Osteoblast (primary cell): ENCODE measurements at regions not wholly inside any gene's neighbourhood (a gene's known extent, or its start where the extent isn't known, plus 50 kb on each side); places are given as distances from the start of the nearest gene placed in this dataset.

ENCODE experiments used
- DNase-seq: peaks from one replicate; pipeline ENCODE4 v3.0.0; 2011; ENCODE audit warnings: low spot score, mixed read lengths; ENCODE audit not compliant: insufficient read length; ENCODE audit errors: missing footprints
- H2AFZ ChIP-seq: 2 replicates; pipeline ENCODE4 v1.6.0; 2011; ENCODE audit warnings: mild to moderate bottlenecking, low read length
- H3K27ac ChIP-seq: 2 replicates; pipeline ENCODE4 v1.5.1; 2011; ENCODE audit warnings: mild to moderate bottlenecking, low read depth, low read length, moderate library complexity
- H3K27me3 ChIP-seq: 2 replicates; pipeline ENCODE4 v1.6.0; 2012; ENCODE audit warnings: mild to moderate bottlenecking, control low read depth, inconsistent platforms, low read length, moderate library complexity; ENCODE audit not compliant: insufficient read depth
- H3K36me3 ChIP-seq: 2 replicates; pipeline ENCODE4 v1.5.1; 2011; ENCODE audit warnings: mild to moderate bottlenecking, low read length, control low read depth, moderate library complexity; ENCODE audit not compliant: insufficient read depth
- H3K4me1 ChIP-seq: 2 replicates; pipeline ENCODE4 v1.5.1; 2011; ENCODE audit warnings: mild to moderate bottlenecking, low read length, control low read depth, moderate library complexity; ENCODE audit not compliant: insufficient read depth
- H3K4me2 ChIP-seq: 2 replicates; pipeline ENCODE4 v1.6.0; 2011; ENCODE audit warnings: mild to moderate bottlenecking, low read length; ENCODE audit not compliant: insufficient read depth
- H3K4me3 ChIP-seq: fragments of 200-600 bp; sonication (generic); 3 replicates; pipeline ENCODE4 v1.5.1; 2012; ENCODE audit warnings: mild to moderate bottlenecking, low read length, inconsistent platforms; ENCODE audit not compliant: insufficient read depth
- H3K79me2 ChIP-seq: 2 replicates; pipeline ENCODE4 v1.6.0; 2012; ENCODE audit warnings: mild to moderate bottlenecking, low read length, control low read depth, inconsistent platforms; ENCODE audit not compliant: insufficient read depth
- H3K9me3 ChIP-seq: 2 replicates; pipeline ENCODE4 v1.5.1; 2011; ENCODE audit warnings: low read depth, low read length, control low read depth
- H4K20me1 ChIP-seq: 2 replicates; pipeline ENCODE4 v1.6.0; 2012; ENCODE audit warnings: mild to moderate bottlenecking, low read length, control low read depth; ENCODE audit not compliant: insufficient read depth
- CTCF ChIP-seq: IDR thresholded peaks from 2 replicates; pipeline ENCODE4 v1.5.1; 2011; ENCODE audit warnings: mild to moderate bottlenecking, low read depth, low read length, moderate library complexity; ENCODE audit errors: extremely low read depth

- Histone ChIP-seq H3K9me3 (no peaks in the 10 kb centered on the region), H3K4me2 (no peak overlapping the region), H3K79me2 (no peaks in the 10 kb centered on the region), H3K36me3 (no peaks in the 10 kb centered on the region), H3K27me3 (peaks cover 12% of the 10 kb centered on the region), H3K4me1 (peaks cover 9% of the 10 kb centered on the region), H4K20me1 (no peaks in the 10 kb centered on the region), H3K27ac (no peak overlapping the region), H3K4me3 (no peak overlapping the region), H2AFZ (no peak overlapping the region)
- no peak for DNase-seq
- no peak for TF ChIP-seq CTCF
Measured at GRCh38 chr11:130804306-130805076, 111.8 kb downstream of the SNX19 start.

- Histone ChIP-seq H3K27me3 (peaks cover 12% of the 10 kb centered on the region), H3K9me3 (no peaks in the 10 kb centered on the region), H3K4me2 (no peak overlapping the region), H3K79me2 (no peaks in the 10 kb centered on the region), H3K4me3 (no peak overlapping the region), H4K20me1 (no peaks in the 10 kb centered on the region), H3K27ac (no peak overlapping the region), H3K4me1 (peaks cover 4% of the 10 kb centered on the region), H3K36me3 (no peaks in the 10 kb centered on the region), H2AFZ (no peak overlapping the region)
- TF ChIP-seq CTCF = no peak
- no peak for DNase-seq
Measured at GRCh38 chr11:130806746-130807145, 109.5 kb downstream of the SNX19 start.

GRCh38 chr11:130808541-130808940 is 107.7 kb downstream of the SNX19 start:
- TF ChIP-seq CTCF = no peak
- no peaks in the 10 kb centered on the region for H3K9me3 ChIP-seq
- H3K36me3 ChIP-seq = no peaks in the 10 kb centered on the region
- H3K4me3 ChIP-seq = no peak overlapping the region
- H3K4me2 ChIP-seq = no peak overlapping the region
- H3K4me1 ChIP-seq = no peaks in the 10 kb centered on the region
- no peak overlapping the region for H3K27ac ChIP-seq
- no peaks in the 10 kb centered on the region for H4K20me1 ChIP-seq
- H3K79me2 ChIP-seq = no peaks in the 10 kb centered on the region
- no peak overlapping the region for H2AFZ ChIP-seq
- DNase-seq = no peak
- peaks cover 26% of the 10 kb centered on the region for H3K27me3 ChIP-seq

- Histone ChIP-seq H3K4me3 (no peak overlapping the region), H3K4me1 (peaks cover 11% of the 10 kb centered on the region), H3K9me3 (no peaks in the 10 kb centered on the region), H2AFZ (no peak overlapping the region), H3K4me2 (no peak overlapping the region), H4K20me1 (no peaks in the 10 kb centered on the region), H3K27ac (no peak overlapping the region), H3K79me2 (no peaks in the 10 kb centered on the region), H3K27me3 (peaks cover 53% of the 10 kb centered on the region), H3K36me3 (no peaks in the 10 kb centered on the region)
- no peak for DNase-seq
- no peak for TF ChIP-seq CTCF
Measured at GRCh38 chr11:130813196-130813595, 103.1 kb downstream of the SNX19 start.
